GM21381 (cell line): ENCODE measurements at regions not wholly inside any gene's neighbourhood (a gene's known extent, or its start where the extent isn't known, plus 50 kb on each side); places are given as distances from the start of the nearest gene placed in this dataset.

ENCODE experiments used
- ATAC-seq: cut with Tn5 transposase; IDR thresholded peaks from one replicate; pipeline ENCODE4 v1.9.1; 2021; ENCODE audit warnings: mild to moderate bottlenecking, moderate library complexity; ENCODE audit not compliant: unreplicated experiment

GRCh38 chr10:61100887-61101286 is 156.9 kb upstream of the RHOBTB1 start:
- no peak for ATAC-seq

GRCh38 chr10:61099756-61100155 is 155.8 kb upstream of the RHOBTB1 start:
- ATAC-seq = no peak

GRCh38 chr10:61098966-61099365 is 155.0 kb upstream of the RHOBTB1 start:
- ATAC-seq = no peak

GRCh38 chr10:61097026-61097425 is 153.0 kb upstream of the RHOBTB1 start:
- no peak for ATAC-seq

GRCh38 chr10:61096056-61096455 is 152.1 kb upstream of the RHOBTB1 start:
- ATAC-seq = no peak

GRCh38 chr10:61091531-61091930 is 147.5 kb upstream of the RHOBTB1 start:
- no peak for ATAC-seq

- ATAC-seq = no peak
Measured at GRCh38 chr10:61089251-61089650, 145.3 kb upstream of the RHOBTB1 start.

- ATAC-seq = no peak
Measured at GRCh38 chr10:61084493-61084892, 140.5 kb upstream of the RHOBTB1 start.

GRCh38 chr10:61081301-61081700 is 137.3 kb upstream of the RHOBTB1 start:
- no peak for ATAC-seq

- no peak for ATAC-seq
Measured at GRCh38 chr10:61078542-61079275, 134.7 kb upstream of the RHOBTB1 start.

- ATAC-seq = no peak
Measured at GRCh38 chr10:61076572-61077114, 132.7 kb upstream of the RHOBTB1 start.

GRCh38 chr10:61073391-61073790 is 129.4 kb upstream of the RHOBTB1 start:
- no peak for ATAC-seq

GRCh38 chr10:61071580-61071979 is 127.6 kb upstream of the RHOBTB1 start:
- ATAC-seq = no peak

- no peak for ATAC-seq
Measured at GRCh38 chr10:61068471-61068870, 124.5 kb upstream of the RHOBTB1 start.

GRCh38 chr10:61067671-61068336 is 123.8 kb upstream of the RHOBTB1 start:
- no peak for ATAC-seq

- ATAC-seq = no peak
Measured at GRCh38 chr10:61066661-61067344, 122.8 kb upstream of the RHOBTB1 start.

- no peak for ATAC-seq
Measured at GRCh38 chr10:61065051-61065450, 121.1 kb upstream of the RHOBTB1 start.

GRCh38 chr10:61064356-61064755 is 120.4 kb upstream of the RHOBTB1 start:
- no peak for ATAC-seq

GRCh38 chr10:61063901-61064300 is 119.9 kb upstream of the RHOBTB1 start:
- no peak for ATAC-seq

- no peak for ATAC-seq
Measured at GRCh38 chr10:61063034-61063433, 119.0 kb upstream of the RHOBTB1 start.

- ATAC-seq = no peak
Measured at GRCh38 chr10:61061923-61062504, 118.0 kb upstream of the RHOBTB1 start.
